ENCODE measurements at regions not wholly inside any gene's neighbourhood (a gene's known extent, or its start where the extent isn't known, plus 50 kb on each side); places are given as distances from the start of the nearest gene placed in this dataset.

DNA sequence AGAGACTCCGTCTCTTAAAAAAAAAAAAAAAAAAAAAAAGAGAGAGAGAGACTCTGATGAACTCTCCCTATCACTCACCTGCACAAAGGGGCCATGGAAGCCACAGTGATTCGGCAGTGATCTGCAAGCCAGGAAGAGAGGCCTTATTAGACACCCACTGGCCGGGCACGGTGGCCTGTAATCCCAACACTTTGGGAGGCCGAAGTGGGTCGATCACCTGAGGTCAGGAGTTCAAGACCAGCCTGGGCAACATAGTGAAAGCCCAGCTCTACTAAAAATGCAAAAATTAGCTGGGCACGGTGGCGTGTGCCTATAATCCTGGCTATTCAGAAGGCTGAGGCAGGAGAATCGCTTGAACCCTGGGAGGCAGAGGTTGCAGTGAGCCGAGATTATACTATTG is 198.5 kb upstream of the WSCD1 start:
- no peak for DNase-seq (ENCODE audit: low read depth)
- TF ChIP-seq, protein P1, sequence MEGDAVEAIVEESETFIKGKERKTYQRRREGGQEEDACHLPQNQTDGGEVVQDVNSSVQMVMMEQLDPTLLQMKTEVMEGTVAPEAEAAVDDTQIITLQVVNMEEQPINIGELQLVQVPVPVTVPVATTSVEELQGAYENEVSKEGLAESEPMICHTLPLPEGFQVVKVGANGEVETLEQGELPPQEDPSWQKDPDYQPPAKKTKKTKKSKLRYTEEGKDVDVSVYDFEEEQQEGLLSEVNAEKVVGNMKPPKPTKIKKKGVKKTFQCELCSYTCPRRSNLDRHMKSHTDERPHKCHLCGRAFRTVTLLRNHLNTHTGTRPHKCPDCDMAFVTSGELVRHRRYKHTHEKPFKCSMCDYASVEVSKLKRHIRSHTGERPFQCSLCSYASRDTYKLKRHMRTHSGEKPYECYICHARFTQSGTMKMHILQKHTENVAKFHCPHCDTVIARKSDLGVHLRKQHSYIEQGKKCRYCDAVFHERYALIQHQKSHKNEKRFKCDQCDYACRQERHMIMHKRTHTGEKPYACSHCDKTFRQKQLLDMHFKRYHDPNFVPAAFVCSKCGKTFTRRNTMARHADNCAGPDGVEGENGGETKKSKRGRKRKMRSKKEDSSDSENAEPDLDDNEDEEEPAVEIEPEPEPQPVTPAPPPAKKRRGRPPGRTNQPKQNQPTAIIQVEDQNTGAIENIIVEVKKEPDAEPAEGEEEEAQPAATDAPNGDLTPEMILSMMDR (conservative IDR thresholded peaks at IDR 0.05; ENCODE audit: low read depth, low read length): no peak
- H3K4me3 ChIP-seq (ENCODE audit: low read length): no peak overlapping the region

- no peak overlapping the region for H3K4me3 ChIP-seq (ENCODE audit: low read length)
- no peak for DNase-seq (ENCODE audit: low read depth)
- TF ChIP-seq, protein P1 (conservative IDR thresholded peaks at IDR 0.05; ENCODE audit: low read depth, low read length): no peak
Measured at GRCh38 chr17:5872831-5873230, 197.3 kb upstream of the WSCD1 start.

DNA sequence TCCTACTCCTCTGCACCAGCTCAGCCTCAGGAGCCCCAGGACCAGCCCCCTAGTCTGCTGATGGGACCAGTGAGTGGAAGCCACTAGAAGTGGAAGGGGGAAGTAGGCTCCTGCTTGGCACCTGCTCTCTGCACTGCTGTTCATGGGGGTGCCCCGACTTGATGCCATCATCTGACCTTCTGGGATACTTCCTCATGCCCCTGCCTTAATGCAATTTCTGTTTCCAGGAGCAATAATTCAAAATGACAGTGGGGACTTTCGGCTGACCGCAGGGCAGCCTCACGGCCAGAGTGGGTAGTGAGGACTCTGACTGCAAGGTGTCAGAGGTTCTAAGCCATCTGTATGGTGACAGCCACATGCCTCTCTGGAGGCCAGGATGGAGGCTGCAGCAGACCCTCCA is 196.4 kb upstream of the WSCD1 start:
- TF ChIP-seq, protein P1 (conservative IDR thresholded peaks at IDR 0.05; ENCODE audit: low read depth, low read length): no peak
- no peak for DNase-seq (ENCODE audit: low read depth)
- H3K4me3 ChIP-seq (ENCODE audit: low read length): no peak overlapping the region

DNA sequence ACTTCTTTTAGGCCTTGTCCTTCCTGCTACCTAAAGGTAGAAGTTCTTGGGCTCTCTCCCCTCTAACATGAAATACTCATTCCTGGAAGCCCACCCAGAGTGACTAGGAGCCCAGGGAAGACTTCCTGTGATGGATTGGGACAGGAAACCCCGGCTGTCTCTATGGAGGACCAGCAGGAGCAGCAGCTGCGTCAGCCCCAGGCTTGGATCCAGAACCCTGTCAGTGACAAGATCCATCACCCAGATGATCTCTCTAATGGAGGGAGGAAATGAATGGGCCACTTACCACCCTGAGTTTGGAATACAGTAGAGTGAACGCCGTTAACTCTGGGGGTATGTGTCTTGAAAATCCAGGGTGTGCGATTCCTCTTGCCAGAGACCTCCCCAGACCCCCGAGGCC is 195.7 kb upstream of the WSCD1 start:
- TF ChIP-seq, protein P1 (conservative IDR thresholded peaks at IDR 0.05; ENCODE audit: low read depth, low read length): no peak
- no peak overlapping the region for H3K4me3 ChIP-seq (ENCODE audit: low read length)
- no peak for DNase-seq (ENCODE audit: low read depth)

DNA sequence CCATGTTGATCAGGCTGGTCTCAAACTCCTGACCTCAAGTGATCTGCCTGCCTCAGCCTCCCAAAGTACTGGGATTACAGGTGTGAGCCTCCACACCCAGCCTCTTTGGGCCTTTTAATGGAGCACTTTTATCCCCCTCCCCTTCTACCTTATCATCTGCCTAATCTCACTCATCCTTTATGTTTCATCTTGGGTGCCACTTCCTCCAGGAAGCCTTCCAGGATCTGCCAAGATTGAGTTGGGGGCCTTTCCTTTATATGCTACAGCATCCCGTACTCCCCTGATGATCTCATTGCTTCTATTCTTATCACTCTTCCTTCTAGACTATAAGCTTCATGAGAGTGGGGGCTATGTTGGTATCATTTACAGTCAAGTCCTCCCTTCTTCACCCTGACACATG is 192.8 kb upstream of the WSCD1 start:
- DNase-seq (ENCODE audit: low read depth): no peak
- H3K4me3 ChIP-seq (ENCODE audit: low read length): no peak overlapping the region
- TF ChIP-seq, protein P1 (conservative IDR thresholded peaks at IDR 0.05; ENCODE audit: low read depth, low read length): no peak

DNA sequence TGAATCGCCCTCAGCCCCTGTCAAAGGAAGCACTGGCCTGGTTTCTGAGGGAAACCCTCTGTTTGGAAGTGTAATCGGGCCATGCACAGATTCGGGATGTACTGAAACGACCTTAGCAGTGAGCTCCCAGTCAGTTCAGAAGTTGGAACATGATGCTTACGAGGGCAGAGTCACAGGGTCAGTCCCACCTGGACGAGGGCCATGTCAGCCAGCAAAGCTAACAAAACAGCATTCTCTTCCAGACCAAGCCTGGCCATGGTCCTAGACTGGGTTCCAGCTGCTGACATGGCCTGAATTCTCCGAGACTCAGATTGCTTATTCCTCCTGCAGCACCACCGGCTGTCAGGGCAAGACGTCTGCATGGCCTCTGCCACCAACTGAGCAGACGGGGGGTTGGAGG is 192.2 kb upstream of the WSCD1 start:
- DNase-seq (ENCODE audit: low read depth): no peak
- TF ChIP-seq, protein P1 (conservative IDR thresholded peaks at IDR 0.05; ENCODE audit: low read depth, low read length): no peak
- H3K4me3 ChIP-seq (ENCODE audit: low read length): no peak overlapping the region

DNA sequence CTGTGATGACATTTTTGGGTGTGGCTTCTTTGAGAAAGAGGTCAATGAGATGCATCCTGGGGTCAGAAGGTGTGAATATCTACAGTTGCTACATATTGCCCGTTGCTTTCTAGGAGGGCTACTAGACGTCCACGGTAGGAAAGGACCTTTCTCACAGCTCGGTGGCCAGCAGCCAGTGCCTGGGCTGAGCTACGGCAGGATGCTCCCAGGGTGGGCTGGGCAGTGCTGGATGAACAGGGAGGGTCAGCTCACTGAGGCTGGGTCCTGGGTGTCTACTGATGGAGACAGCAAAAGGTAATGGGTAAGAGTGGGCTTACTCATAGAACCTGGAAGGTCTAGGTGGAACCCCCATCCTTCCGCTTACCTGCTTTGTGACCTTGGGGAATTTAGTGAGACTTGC is 188.3 kb upstream of the WSCD1 start:
- TF ChIP-seq, protein P1 (conservative IDR thresholded peaks at IDR 0.05; ENCODE audit: low read depth, low read length): no peak
- no peak overlapping the region for H3K4me3 ChIP-seq (ENCODE audit: low read length)
- no peak for DNase-seq (ENCODE audit: low read depth)

Measured in retinal pigment epithelial cell (primary cell).